ENCODE measurements at regions not wholly inside any gene's neighbourhood (a gene's known extent, or its start where the extent isn't known, plus 50 kb on each side); places are given as distances from the start of the nearest gene placed in this dataset.

GRCh38 chr10:46230615-46231014 lies 56.2 kb upstream of the ANTXRL start (continued):
- TF ChIP-seq ZNF407 (IDR thresholded peaks at IDR 0.05; ENCODE audit: low read depth) (no peak), ZNF146 (CRISPR knock-in tag; IDR thresholded peaks at IDR 0.05; ENCODE audit: unreplicated experiment) (peak; percentile 95), HCFC1 (IDR thresholded peaks at IDR 0.05; ENCODE audit: low read depth, low read length) (no peak), MED1 (CRISPR knock-in tag; IDR thresholded peaks at IDR 0.05; ENCODE audit: borderline replicate concordance) (no peak), ZNF133 (CRISPR knock-in tag; IDR thresholded peaks at IDR 0.05) (no peak), KDM1A (IDR thresholded peaks at IDR 0.05) (peak in 1 of 2 experiments; percentile 52; a peak in 1 of 4 replicates), POLR2AphosphoS2 (IDR thresholded peaks at IDR 0.05; ENCODE audit: low read length) (no peak)

All from K562 (cell line).